ENCODE measurements at regions not wholly inside any gene's neighbourhood (a gene's known extent, or its start where the extent isn't known, plus 50 kb on each side); places are given as distances from the start of the nearest gene placed in this dataset.
"Not testable (repeated sequence)": the region's sequence is repeated elsewhere in the genome, so short reads cannot be mapped to it uniquely, and the experiment has no call there.

DNA sequence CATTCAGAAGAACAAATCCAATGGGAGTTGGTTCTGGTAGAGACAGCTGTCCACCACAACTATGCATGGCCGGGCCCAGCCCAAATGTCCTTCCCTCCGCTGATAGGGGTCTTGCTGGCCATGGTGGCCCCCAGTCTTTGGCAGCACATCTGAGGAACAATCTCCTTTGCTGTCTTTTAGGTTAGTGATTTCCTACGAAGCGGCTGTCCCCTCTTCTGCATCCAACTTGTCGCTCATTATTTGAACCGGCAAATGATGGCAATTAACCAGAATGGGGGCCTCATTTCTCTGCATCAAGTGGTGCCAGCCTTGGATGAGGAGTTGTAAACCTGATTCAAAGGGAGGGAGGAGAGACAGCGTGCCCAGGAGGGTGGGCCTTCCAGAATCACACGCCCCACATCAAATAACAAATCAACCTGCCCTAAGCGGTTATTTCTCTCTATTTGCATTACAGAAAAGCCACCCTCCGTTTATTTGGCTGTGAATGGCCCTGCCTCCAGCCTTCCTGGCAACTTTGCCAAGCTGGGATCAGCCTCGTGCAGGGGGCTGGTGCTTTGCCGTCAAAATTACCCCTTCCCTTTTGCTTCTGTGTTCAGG is 156.5 kb downstream of the RGS9 start:
- Histone ChIP-seq H3K36me3 (ENCODE audit: control insufficient read depth, insufficient read depth, low read length) (no peaks in the 10 kb centered on the region), H3K9me3 (ENCODE audit: control insufficient read depth, low read length) (no peaks in the 10 kb centered on the region), H3K4me1 (ENCODE audit: control insufficient read depth, insufficient read depth, low read length, poor library complexity, severe bottlenecking) (peaks cover 22% of the 10 kb centered on the region), H3K27ac (ENCODE audit: low read depth, low read length, severe bottlenecking) (no peak overlapping the region), H3K4me3 (ENCODE audit: extremely low read depth, insufficient read depth, low read length, poor library complexity, severe bottlenecking) (no peak overlapping the region)
- 51 to 74% methylated on average over 5 to 9 of the region's 12 CpGs for WGBS, 2 experiments (ENCODE audit: insufficient coverage in 2 of 2)

DNA sequence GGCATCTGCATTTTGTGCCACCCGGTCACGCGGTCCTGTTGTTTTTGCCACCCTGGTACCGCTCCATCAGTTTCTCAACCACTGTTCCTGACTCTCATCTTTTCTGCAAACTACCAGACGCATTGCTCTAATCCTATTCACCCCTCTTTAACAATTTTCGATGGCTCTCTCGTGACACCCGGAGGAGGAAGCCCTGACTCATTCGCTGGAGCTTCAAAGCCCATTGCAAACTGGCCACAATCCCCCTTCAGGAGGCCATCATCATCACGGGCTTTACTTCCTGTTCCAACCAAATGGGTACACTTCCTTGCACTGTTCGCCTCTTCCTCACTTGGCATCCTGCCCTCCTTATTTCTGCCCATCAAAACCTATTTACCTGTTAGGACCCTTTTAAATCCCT is 155.3 kb downstream of the RGS9 start:
- Histone ChIP-seq H3K4me1 (ENCODE audit: control insufficient read depth, insufficient read depth, low read length, poor library complexity, severe bottlenecking) (peaks cover 12% of the 10 kb centered on the region), H3K9me3 (ENCODE audit: control insufficient read depth, low read length) (peaks cover 8% of the 10 kb centered on the region), H3K4me3 (ENCODE audit: extremely low read depth, insufficient read depth, low read length, poor library complexity, severe bottlenecking) (no peak overlapping the region), H3K36me3 (ENCODE audit: control insufficient read depth, insufficient read depth, low read length) (no peaks in the 10 kb centered on the region), H3K27ac (ENCODE audit: low read depth, low read length, severe bottlenecking) (no peak overlapping the region)
- WGBS, 2 experiments (ENCODE audit: insufficient coverage in 2 of 2), result 79 to 88% methylated on average over 11 of the region's 11 CpGs

DNA sequence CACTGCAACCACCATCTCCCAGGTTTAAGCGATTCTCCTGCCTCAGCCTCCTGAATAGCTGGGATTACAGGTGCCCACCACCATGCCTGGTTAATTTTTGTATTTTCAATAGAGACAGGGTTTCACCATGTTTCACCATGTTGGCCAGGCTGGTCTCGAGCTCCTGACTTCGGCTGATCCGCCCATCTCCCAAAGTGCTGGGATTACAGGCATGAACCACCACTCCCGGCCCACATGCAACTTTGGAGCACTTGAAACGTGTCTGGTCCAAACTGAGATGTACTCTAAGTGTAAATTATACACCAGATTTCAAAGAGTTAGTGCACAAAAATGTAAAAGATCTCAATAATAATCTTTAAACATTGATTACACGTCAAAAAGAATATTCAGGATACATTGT is 154.1 kb downstream of the RGS9 start:
- H3K4me1 ChIP-seq (ENCODE audit: control insufficient read depth, insufficient read depth, low read length, poor library complexity, severe bottlenecking), result peaks cover 22% of the 10 kb centered on the region
- not testable (repeated sequence) for H3K9me3 ChIP-seq (ENCODE audit: control insufficient read depth, low read length); H3K36me3 ChIP-seq (ENCODE audit: control insufficient read depth, insufficient read depth, low read length); H3K4me3 ChIP-seq (ENCODE audit: extremely low read depth, insufficient read depth, low read length, poor library complexity, severe bottlenecking); H3K27ac ChIP-seq (ENCODE audit: low read depth, low read length, severe bottlenecking)
- 91 to 92% methylated on average over 5 of the region's 7 CpGs for WGBS, 2 experiments (ENCODE audit: insufficient coverage in 2 of 2)

DNA sequence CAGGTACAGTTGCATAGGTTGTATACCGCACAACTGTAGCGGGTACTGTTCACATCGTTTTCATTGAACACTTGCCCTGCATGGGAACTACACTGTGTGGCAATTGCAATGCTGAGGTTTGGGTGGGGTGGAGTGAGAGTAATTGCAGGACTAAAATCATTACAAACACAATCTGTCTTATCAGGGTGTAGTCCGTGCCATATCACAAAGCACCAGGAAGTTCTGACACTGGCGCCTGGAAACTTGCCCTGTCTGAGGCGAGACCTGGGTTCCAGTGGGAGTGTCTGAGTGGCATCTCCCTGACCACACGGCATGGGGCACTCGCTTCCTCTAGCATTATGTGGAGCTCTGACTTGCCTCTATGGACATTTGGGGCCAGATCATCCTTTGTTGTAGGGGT is 153.4 kb downstream of the RGS9 start:
- Histone ChIP-seq H3K4me3 (ENCODE audit: extremely low read depth, insufficient read depth, low read length, poor library complexity, severe bottlenecking) (no peak overlapping the region), H3K4me1 (ENCODE audit: control insufficient read depth, insufficient read depth, low read length, poor library complexity, severe bottlenecking) (peaks cover 22% of the 10 kb centered on the region), H3K9me3 (ENCODE audit: control insufficient read depth, low read length) (peaks cover 8% of the 10 kb centered on the region), H3K36me3 (ENCODE audit: control insufficient read depth, insufficient read depth, low read length) (no peaks in the 10 kb centered on the region), H3K27ac (ENCODE audit: low read depth, low read length, severe bottlenecking) (no peak overlapping the region)
- 98 to 100% methylated on average over 3 to 6 of the region's 8 CpGs for WGBS, 2 experiments (ENCODE audit: insufficient coverage in 2 of 2)

DNA sequence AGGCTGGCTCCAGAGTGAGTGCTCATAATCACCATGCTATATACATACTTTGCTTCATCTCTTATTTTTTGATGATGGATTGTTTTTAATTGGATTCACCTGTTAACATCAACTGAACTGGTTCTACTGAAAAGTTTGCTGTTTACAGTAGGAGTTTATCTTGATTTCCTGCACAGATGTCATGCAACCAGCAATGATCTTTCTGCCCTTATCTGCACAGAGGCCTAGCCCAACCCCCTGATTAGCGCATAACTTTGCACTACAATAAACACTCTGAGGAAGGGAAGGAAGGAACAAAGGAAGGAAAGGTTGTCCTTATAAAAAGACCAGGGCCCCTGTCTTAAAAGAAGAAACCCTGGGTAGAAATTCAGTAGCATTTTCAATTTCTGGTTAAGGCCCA is 152.9 kb downstream of the RGS9 start:
- Histone ChIP-seq H3K4me1 (ENCODE audit: control insufficient read depth, insufficient read depth, low read length, poor library complexity, severe bottlenecking) (peaks cover 22% of the 10 kb centered on the region), H3K27ac (ENCODE audit: low read depth, low read length, severe bottlenecking) (no peak overlapping the region), H3K4me3 (ENCODE audit: extremely low read depth, insufficient read depth, low read length, poor library complexity, severe bottlenecking) (no peak overlapping the region), H3K36me3 (ENCODE audit: control insufficient read depth, insufficient read depth, low read length) (no peaks in the 10 kb centered on the region), H3K9me3 (ENCODE audit: control insufficient read depth, low read length) (peaks cover 8% of the 10 kb centered on the region)
- no CpG with 5 or more reads among the region's 1 CpG for WGBS, 2 experiments (ENCODE audit: insufficient coverage in 2 of 2)

DNA sequence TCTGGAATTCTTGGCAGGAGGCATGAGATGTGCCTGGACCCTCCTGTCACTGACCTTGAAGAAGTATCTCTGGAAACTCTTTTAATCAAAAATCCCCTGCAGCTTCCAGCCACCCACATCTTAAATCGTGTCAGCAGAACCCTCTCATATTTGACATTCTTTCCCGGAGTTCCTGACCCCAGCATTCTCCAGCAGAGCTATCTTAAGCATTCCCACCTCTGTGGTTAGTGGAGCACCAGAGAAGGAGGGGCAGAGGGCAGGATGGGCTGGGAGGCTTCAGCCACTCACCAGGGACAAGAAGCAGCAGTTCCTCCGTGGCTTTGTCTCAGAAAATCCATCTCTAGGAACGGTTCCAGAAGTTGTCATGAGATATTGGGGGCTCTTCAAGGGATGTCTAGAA is 149.9 kb downstream of the RGS9 start:
- Histone ChIP-seq H3K4me1 (ENCODE audit: control insufficient read depth, insufficient read depth, low read length, poor library complexity, severe bottlenecking) (peaks cover 19% of the 10 kb centered on the region), H3K4me3 (ENCODE audit: extremely low read depth, insufficient read depth, low read length, poor library complexity, severe bottlenecking) (no peak overlapping the region), H3K9me3 (ENCODE audit: control insufficient read depth, low read length) (peaks cover 8% of the 10 kb centered on the region), H3K27ac (ENCODE audit: low read depth, low read length, severe bottlenecking) (peak overlapping the region; percentile 68), H3K36me3 (ENCODE audit: control insufficient read depth, insufficient read depth, low read length) (no peaks in the 10 kb centered on the region)
- WGBS, 2 experiments (ENCODE audit: insufficient coverage in 2 of 2), result 55 to 83% methylated on average over 2 to 3 of the region's 4 CpGs

DNA sequence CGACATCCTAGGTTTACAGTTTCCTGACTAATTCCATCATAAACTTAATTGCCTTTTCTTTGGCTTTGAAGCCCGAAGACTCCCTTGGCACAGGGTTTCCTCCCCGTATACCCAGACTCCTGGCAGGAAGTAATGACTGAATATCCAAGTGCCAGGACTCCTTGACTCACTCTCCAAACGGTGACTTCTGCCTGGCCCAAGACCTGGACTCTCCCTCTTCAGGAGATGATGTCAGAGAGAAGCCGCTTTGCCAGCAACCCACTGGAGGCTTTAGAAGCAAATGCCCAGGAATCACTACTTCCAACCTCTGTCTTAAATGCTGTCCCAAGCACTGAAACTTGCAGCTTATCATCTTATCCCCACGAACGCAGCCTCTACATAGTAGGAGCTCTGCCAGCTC is 146.5 kb downstream of the RGS9 start:
- H3K27ac ChIP-seq (ENCODE audit: low read depth, low read length, severe bottlenecking), result no peak overlapping the region
- 88 to 100% methylated on average over 5 to 6 of the region's 7 CpGs for WGBS, 2 experiments (ENCODE audit: insufficient coverage in 2 of 2)
- H3K4me3 ChIP-seq (ENCODE audit: extremely low read depth, insufficient read depth, low read length, poor library complexity, severe bottlenecking), result no peak overlapping the region
- H3K9me3 ChIP-seq (ENCODE audit: control insufficient read depth, low read length), result peaks cover 8% of the 10 kb centered on the region
- H3K36me3 ChIP-seq (ENCODE audit: control insufficient read depth, insufficient read depth, low read length), result no peaks in the 10 kb centered on the region
- peaks cover 16% of the 10 kb centered on the region for H3K4me1 ChIP-seq (ENCODE audit: control insufficient read depth, insufficient read depth, low read length, poor library complexity, severe bottlenecking)

DNA sequence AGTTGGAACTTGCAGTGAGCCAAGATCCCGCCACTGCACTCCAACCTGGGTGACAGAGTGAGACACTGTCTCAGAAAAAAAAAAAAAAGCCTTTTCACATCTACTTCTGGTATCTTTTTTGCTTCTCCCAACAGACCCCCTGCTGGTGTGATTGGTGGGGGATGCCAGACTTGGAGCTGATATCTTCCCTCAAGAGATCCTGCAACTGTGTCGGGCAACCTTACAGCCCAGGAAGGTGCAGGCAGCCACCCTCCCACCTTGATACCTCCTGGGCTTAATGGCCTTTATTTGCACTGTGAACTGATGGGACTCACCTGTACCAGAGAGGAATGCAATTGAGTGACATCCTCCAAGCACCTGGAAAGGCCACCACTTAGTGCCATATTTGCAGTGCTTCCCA is 142.3 kb downstream of the RGS9 start:
- Histone ChIP-seq H3K9me3 (ENCODE audit: control insufficient read depth, low read length) (no peaks in the 10 kb centered on the region), H3K4me3 (ENCODE audit: extremely low read depth, insufficient read depth, low read length, poor library complexity, severe bottlenecking) (no peak overlapping the region), H3K4me1 (ENCODE audit: control insufficient read depth, insufficient read depth, low read length, poor library complexity, severe bottlenecking) (peaks cover 17% of the 10 kb centered on the region), H3K27ac (ENCODE audit: low read depth, low read length, severe bottlenecking) (no peak overlapping the region), H3K36me3 (ENCODE audit: control insufficient read depth, insufficient read depth, low read length) (no peaks in the 10 kb centered on the region)
- 86% methylated on average over 1 of the region's 2 CpGs; no CpG with 5 or more reads in 1 of the 2 experiments for WGBS, 2 experiments (ENCODE audit: insufficient coverage in 2 of 2)

DNA sequence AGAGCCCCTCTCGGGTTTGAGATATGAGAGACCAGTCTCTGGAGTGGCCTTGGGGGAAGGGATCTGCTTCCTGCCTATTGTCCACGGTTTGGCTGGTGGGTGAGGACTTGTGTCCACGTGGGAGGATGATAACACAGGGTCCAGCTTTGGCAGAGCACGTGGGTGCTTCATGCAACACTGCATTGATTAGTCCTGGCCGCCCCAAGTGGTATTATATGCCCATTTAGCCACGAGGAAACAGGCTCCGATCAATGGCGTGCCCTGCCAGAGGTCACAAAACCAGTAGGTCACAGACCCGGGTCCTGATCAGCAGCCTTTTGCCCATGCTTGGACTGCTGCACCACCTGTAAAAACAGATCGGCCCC is 141.6 kb downstream of the RGS9 start:
- H3K4me3 ChIP-seq (ENCODE audit: extremely low read depth, insufficient read depth, low read length, poor library complexity, severe bottlenecking), result no peak overlapping the region
- no peaks in the 10 kb centered on the region for H3K36me3 ChIP-seq (ENCODE audit: control insufficient read depth, insufficient read depth, low read length)
- no peaks in the 10 kb centered on the region for H3K9me3 ChIP-seq (ENCODE audit: control insufficient read depth, low read length)
- H3K27ac ChIP-seq (ENCODE audit: low read depth, low read length, severe bottlenecking), result no peak overlapping the region
- peaks cover 17% of the 10 kb centered on the region for H3K4me1 ChIP-seq (ENCODE audit: control insufficient read depth, insufficient read depth, low read length, poor library complexity, severe bottlenecking)
- WGBS, 2 experiments (ENCODE audit: insufficient coverage in 2 of 2), result 80 to 85% methylated on average over 8 to 9 of the region's 10 CpGs

DNA sequence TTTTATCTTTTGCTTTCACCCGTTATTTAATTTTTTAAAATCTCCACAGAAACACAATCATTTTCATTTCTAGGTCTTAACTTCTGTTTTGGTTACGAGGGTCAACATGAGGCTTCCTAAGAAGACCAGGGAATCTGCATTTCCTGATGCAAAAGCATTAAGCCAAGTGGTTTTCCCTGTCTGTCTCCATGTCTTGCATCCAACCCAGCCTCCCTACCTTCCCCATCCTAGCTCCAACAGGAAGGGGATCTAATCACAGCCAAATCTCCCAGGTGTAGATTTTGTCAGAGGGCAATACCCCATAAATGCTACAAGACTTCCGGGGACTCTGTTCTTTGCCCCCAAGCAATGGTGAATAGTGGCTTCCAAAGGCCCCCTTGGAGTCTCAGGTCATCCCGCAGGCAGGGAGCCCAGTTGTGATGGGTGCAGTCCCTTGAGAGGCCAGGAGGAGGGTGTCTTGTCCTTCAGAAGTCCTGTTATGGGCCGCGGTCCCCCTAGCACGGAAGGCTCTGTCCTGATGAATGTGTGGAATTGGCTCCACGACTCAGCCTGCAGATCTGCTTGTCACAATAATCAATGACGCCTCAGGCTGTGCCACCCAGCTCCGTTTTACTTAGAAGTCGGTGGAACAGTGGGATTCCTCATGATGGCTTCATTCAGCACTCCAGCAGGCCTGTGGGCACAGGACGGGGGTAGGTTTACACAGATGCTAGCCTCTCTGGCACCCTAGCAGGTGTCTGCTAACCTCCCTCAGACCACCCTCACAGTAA is 141.1 kb downstream of the RGS9 start:
- peaks cover 17% of the 10 kb centered on the region for H3K4me1 ChIP-seq (ENCODE audit: control insufficient read depth, insufficient read depth, low read length, poor library complexity, severe bottlenecking)
- H3K36me3 ChIP-seq (ENCODE audit: control insufficient read depth, insufficient read depth, low read length), result no peaks in the 10 kb centered on the region
- WGBS, 2 experiments (ENCODE audit: insufficient coverage in 2 of 2), result 21 to 24% methylated on average over 10 to 11 of the region's 12 CpGs
- no peak overlapping the region for H3K4me3 ChIP-seq (ENCODE audit: extremely low read depth, insufficient read depth, low read length, poor library complexity, severe bottlenecking)
- H3K27ac ChIP-seq (ENCODE audit: low read depth, low read length, severe bottlenecking), result no peak overlapping the region
- H3K9me3 ChIP-seq (ENCODE audit: control insufficient read depth, low read length), result no peaks in the 10 kb centered on the region

DNA sequence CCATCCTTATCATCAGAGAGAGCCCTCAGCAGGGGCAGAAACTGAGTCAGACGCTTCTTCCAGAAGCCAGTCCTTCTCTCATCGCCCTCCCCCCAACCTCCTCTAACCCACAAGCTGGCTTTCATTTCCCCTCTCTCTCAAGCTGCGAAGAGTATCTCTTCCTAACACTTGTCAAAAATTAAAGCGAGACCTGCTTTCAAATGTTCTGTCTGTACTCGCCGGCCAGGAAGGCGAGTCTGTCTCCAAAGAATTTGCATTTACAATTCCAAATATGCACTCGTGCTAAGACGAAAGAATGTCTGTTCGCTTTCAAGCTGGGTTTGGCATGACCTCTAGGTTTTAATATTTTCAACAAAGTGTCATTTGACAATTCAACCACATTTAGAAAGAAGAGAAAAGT is 140.4 kb downstream of the RGS9 start:
- Histone ChIP-seq H3K4me3 (ENCODE audit: extremely low read depth, insufficient read depth, low read length, poor library complexity, severe bottlenecking) (no peak overlapping the region), H3K9me3 (ENCODE audit: control insufficient read depth, low read length) (no peaks in the 10 kb centered on the region), H3K27ac (ENCODE audit: low read depth, low read length, severe bottlenecking) (peak overlapping the region; percentile 51), H3K4me1 (ENCODE audit: control insufficient read depth, insufficient read depth, low read length, poor library complexity, severe bottlenecking) (peaks cover 17% of the 10 kb centered on the region), H3K36me3 (ENCODE audit: control insufficient read depth, insufficient read depth, low read length) (no peaks in the 10 kb centered on the region)
- WGBS, 2 experiments (ENCODE audit: insufficient coverage in 2 of 2), result 45 to 61% methylated on average over 7 of the region's 10 CpGs

Data from mesodermal cell (in vitro differentiated cells).